B cell (primary cell): ENCODE measurements at regions not wholly inside any gene's neighbourhood (a gene's known extent, or its start where the extent isn't known, plus 50 kb on each side); places are given as distances from the start of the nearest gene placed in this dataset.

ENCODE experiments used
- ATAC-seq: fragments of 200-7000 bp; cut with Tn5 transposase; one replicate; pipeline ENCODE4 v1.10.0; 2021; ENCODE audit warnings: low read depth, mild to moderate bottlenecking, moderate number of reproducible peaks, moderate library complexity
- CTCF ChIA-PET: fragments of 350-600 bp; sonication (Branson Sonifier 250); formaldehyde crosslinking; loops from one replicate; lab custom pipeline; 2021; ENCODE audit warnings: antibody characterized with exemption, inconsistent platforms; lab: Charles Lee
- POLR2A ChIA-PET: fragments of 350-600 bp; sonication (Branson Sonifier 250); formaldehyde crosslinking; loops from one replicate; lab custom pipeline; 2021; ENCODE audit warnings: antibody characterized with exemption; lab: Charles Lee
- DNase-seq: peaks from one replicate; pipeline ENCODE4 v3.0.0; 2013
- H2AFZ ChIP-seq: 2 replicates; pipeline ENCODE4 v1.6.1; 2012; ENCODE audit warnings: mild to moderate bottlenecking, low read depth, low read length; ENCODE audit not compliant: insufficient read depth, poor library complexity, severe bottlenecking
- H3K27ac ChIP-seq, 2 donors: 1 replicate in 1 of 2; 2 replicates in 1 of 2; pipeline ENCODE4 v1.5.1; 2012 to 2013; ENCODE audit warnings: low read length in 2 of 2, mild to moderate bottlenecking in 2 of 2, moderate library complexity in 1 of 2
- H3K27me3 ChIP-seq, 4 experiments: fragments of 200-600 bp in 1 of 4; sonication (generic) in 1 of 4; replicated peaks in 1 of 4; 1 replicate in 2 of 4; 2 replicates in 2 of 4; pipeline versions ENCODE4 v1.6.1 to v1.7.0; 2013 to 2016; ENCODE audit warnings: low read length in 3 of 4, mild to moderate bottlenecking in 2 of 4, mixed read lengths in 1 of 4, moderate library complexity in 1 of 4; ENCODE audit not compliant: insufficient read depth in 4 of 4, control insufficient read depth in 3 of 4; ENCODE audit errors: control extremely low read depth in 1 of 4
- H3K36me3 ChIP-seq, 2 experiments: replicated peaks in 1 of 2; 1 replicate in 1 of 2; 2 replicates in 1 of 2; pipeline versions ENCODE4 v1.6.1 to v1.7.1; 2013; ENCODE audit warnings: low read length in 1 of 2; ENCODE audit not compliant: insufficient read depth in 2 of 2, control insufficient read depth in 1 of 2; ENCODE audit errors: control extremely low read depth in 1 of 2, extremely low read depth in 1 of 2
- H3K4me1 ChIP-seq, 2 donors: fragments of 200-600 bp in 1 of 2; sonication (generic) in 1 of 2; 1 replicate in 1 of 2; 2 replicates in 1 of 2; pipeline versions ENCODE4 v1.5.1 to v1.6.1; 2013 to 2017; ENCODE audit warnings: low read length in 2 of 2; ENCODE audit not compliant: control insufficient read depth in 2 of 2, insufficient read depth in 2 of 2
- H3K4me2 ChIP-seq: replicated peaks from 2 replicates; pipeline ENCODE3; 2012; ENCODE audit warnings: mild to moderate bottlenecking, low read depth, low read length; ENCODE audit not compliant: poor library complexity, severe bottlenecking
- H3K4me3 ChIP-seq, 5 experiments: fragments of 200-600 bp in 1 of 5; sonication (generic) in 1 of 5; 1 replicate in 3 of 5; 2 replicates in 2 of 5; pipeline versions ENCODE4 v1.5.1 to v1.7.0; 2011 to 2016; ENCODE audit warnings: low read length in 4 of 5, mild to moderate bottlenecking in 4 of 5, low read depth in 2 of 5, control low read depth in 1 of 5, moderate library complexity in 1 of 5; ENCODE audit not compliant: insufficient read depth in 1 of 5; ENCODE audit errors: control extremely low read depth in 1 of 5, extremely low read depth in 1 of 5
- H3K79me2 ChIP-seq: fragments of 200-600 bp; sonication (generic); one replicate; pipeline ENCODE4 v1.6.0; 2016; ENCODE audit warnings: low read length; ENCODE audit not compliant: control insufficient read depth, insufficient read depth
- H3K9ac ChIP-seq: fragments of 200-600 bp; sonication (generic); 2 replicates; pipeline ENCODE4 v1.6.1; 2017; ENCODE audit warnings: mild to moderate bottlenecking, low read length, moderate library complexity
- H3K9me3 ChIP-seq, 3 donors: one replicate each; pipeline versions ENCODE4 v1.6.1 to v1.7.1; 2013; ENCODE audit warnings: low read length in 2 of 3; ENCODE audit not compliant: control insufficient read depth in 2 of 3, insufficient read depth in 1 of 3; ENCODE audit errors: control extremely low read depth in 1 of 3
- H4K20me1 ChIP-seq: 2 replicates; pipeline ENCODE4 v1.6.0; 2012; ENCODE audit warnings: mild to moderate bottlenecking, low read length; ENCODE audit not compliant: insufficient read depth, control insufficient read depth, poor library complexity, severe bottlenecking
- H3K27ac Mint-ChIP-seq: one replicate; pipeline ENCODE4 v1.8.0; 2021; ENCODE audit warnings: mixed read lengths
- H3K27me3 Mint-ChIP-seq: one replicate; pipeline ENCODE4 v1.8.0; 2021; ENCODE audit warnings: mixed read lengths
- H3K4me1 Mint-ChIP-seq: one replicate; pipeline ENCODE4 v1.8.0; 2021; ENCODE audit warnings: mixed read lengths
- H3K4me3 Mint-ChIP-seq: one replicate; pipeline ENCODE4 v1.8.0; 2021; ENCODE audit warnings: mixed read lengths
- H3K9me3 Mint-ChIP-seq: one replicate; pipeline ENCODE4 v1.8.0; 2022; ENCODE audit warnings: mixed read lengths; ENCODE audit not compliant: insufficient read depth
- EZH2 ChIP-seq: IDR thresholded peaks from 2 replicates; pipeline ENCODE4 v1.6.1; 2012; ENCODE audit warnings: borderline replicate concordance, low read depth, mild to moderate bottlenecking, moderate library complexity, low read length; ENCODE audit not compliant: insufficient read depth, poor library complexity, severe bottlenecking
- WGBS: methylation state at CpG from one replicate; pipeline ENCODE4 v1.1.5; 2013; ENCODE audit warnings: missing lambda C conversion rate; ENCODE audit not compliant: insufficient coverage; 5-methylcytosine and 5-hydroxymethylcytosine counted together
- intact Hi-C: fragments of 100-400 bp; cut with micrococcal nuclease; formaldehyde crosslinking; loops from one replicate; pipeline ENCODE4 v1.10.0; 2022
- TF ChIP-seq, protein P1 (sequence below): fragments of 200-600 bp; IDR thresholded peaks from one replicate; pipeline ENCODE4 v1.8.0; 2022; ENCODE audit warnings: antibody characterized with exemption, mild to moderate bottlenecking

GRCh38 chr4:173871643-173872042 is 341.6 kb upstream of the HAND2 start:
- Histone ChIP-seq H3K4me2 (no peak overlapping the region), H3K36me3 (no peaks in the 10 kb centered on the region), H2AFZ (no peak overlapping the region), H3K79me2 (no peaks in the 10 kb centered on the region), H4K20me1 (no peaks in the 10 kb centered on the region), H3K27ac (no peak overlapping the region), H3K4me3 (no peak overlapping the region), H3K27me3 (no peaks in the 10 kb centered on the region), H3K9ac (no peak overlapping the region), H3K9me3 (no peaks in the 10 kb centered on the region), H3K4me1 (no peaks in the 10 kb centered on the region)
- H3K4me1 Mint-ChIP-seq = no peaks in the 10 kb centered on the region
- no peaks in the 10 kb centered on the region for H3K27me3 Mint-ChIP-seq
- POLR2A ChIA-PET = no interaction called here
- CTCF ChIA-PET = no interaction called here
- TF ChIP-seq EZH2 = no peak
- TF ChIP-seq, protein P1, sequence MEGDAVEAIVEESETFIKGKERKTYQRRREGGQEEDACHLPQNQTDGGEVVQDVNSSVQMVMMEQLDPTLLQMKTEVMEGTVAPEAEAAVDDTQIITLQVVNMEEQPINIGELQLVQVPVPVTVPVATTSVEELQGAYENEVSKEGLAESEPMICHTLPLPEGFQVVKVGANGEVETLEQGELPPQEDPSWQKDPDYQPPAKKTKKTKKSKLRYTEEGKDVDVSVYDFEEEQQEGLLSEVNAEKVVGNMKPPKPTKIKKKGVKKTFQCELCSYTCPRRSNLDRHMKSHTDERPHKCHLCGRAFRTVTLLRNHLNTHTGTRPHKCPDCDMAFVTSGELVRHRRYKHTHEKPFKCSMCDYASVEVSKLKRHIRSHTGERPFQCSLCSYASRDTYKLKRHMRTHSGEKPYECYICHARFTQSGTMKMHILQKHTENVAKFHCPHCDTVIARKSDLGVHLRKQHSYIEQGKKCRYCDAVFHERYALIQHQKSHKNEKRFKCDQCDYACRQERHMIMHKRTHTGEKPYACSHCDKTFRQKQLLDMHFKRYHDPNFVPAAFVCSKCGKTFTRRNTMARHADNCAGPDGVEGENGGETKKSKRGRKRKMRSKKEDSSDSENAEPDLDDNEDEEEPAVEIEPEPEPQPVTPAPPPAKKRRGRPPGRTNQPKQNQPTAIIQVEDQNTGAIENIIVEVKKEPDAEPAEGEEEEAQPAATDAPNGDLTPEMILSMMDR = no peak
- no peak overlapping the region for H3K27ac Mint-ChIP-seq
- DNase-seq = no peak
- H3K9me3 Mint-ChIP-seq = no peaks in the 10 kb centered on the region
- no peak for ATAC-seq
- intact Hi-C loops = no loop called here
- no peak overlapping the region for H3K4me3 Mint-ChIP-seq

DNA sequence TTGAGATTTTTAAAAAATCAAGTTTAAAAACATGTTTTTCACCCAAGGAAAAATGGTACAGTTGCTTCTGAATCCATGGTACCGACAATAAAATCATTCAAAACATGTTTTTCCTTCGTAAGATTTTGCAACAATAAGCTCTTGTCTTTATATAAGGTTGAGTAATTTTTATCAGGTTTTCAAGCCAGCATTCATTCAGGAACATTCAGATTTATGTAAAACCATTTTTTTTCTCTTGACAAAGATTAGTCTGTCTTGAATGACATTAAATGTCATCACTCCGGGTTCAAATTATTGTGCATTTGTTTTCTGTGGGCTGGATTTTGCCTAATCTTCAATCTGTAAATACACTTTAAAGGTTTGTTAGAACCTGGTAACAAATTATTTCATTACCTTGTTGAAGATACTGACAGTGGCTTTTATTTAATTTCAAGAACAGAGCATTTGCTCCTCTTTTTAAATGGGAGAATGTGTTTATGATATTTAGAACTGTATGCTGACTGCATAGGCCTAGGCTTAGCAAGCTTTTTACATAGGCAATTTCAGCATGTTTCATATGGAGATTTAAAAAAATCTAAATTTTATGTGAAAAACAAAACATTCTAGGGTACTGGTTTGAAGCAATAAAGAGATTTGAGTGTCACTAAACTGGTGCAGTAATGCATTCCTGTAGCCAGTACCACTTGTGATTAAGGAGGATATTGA is 336.4 kb upstream of the HAND2 start:
- Mint-ChIP-seq H3K4me1 (no peaks in the 10 kb centered on the region), H3K9me3 (peaks cover 3% of the 10 kb centered on the region), H3K27me3 (no peaks in the 10 kb centered on the region), H3K27ac (no peak overlapping the region), H3K4me3 (no peak overlapping the region)
- ChIA-PET CTCF (no interaction called here), POLR2A (no interaction called here)
- Histone ChIP-seq H3K79me2 (no peaks in the 10 kb centered on the region), H3K27ac (no peak overlapping the region), H4K20me1 (no peaks in the 10 kb centered on the region), H3K9ac (no peak overlapping the region), H3K4me1 (no peaks in the 10 kb centered on the region), H3K36me3 (no peaks in the 10 kb centered on the region), H3K9me3 (peaks cover 0 to 5% (median 0%) of the 10 kb centered on the region in 3 donors), H3K4me3 (no peak overlapping the region), H3K4me2 (no peak overlapping the region), H3K27me3 (no peaks in the 10 kb centered on the region), H2AFZ (no peak overlapping the region)
- TF ChIP-seq, protein P1 = no peak
- no peak for TF ChIP-seq EZH2
- intact Hi-C loops = no loop called here
- no peak for ATAC-seq
- no peak for DNase-seq
- no CpG with 5 or more reads among the region's 3 CpGs for WGBS
